Transverse colon (tissue), 4 donors: ENCODE measurements at regions not wholly inside any gene's neighbourhood (a gene's known extent, or its start where the extent isn't known, plus 50 kb on each side); places are given as distances from the start of the nearest gene placed in this dataset.

ENCODE experiments used
- POLR2A ChIP-seq: fragments of 450-650 bp; IDR thresholded peaks from one replicate; pipeline ENCODE4 v1.6.1; 2016; ENCODE audit warnings: antibody characterized with exemption, mild to moderate bottlenecking, moderate library complexity
- POLR2AphosphoS5 ChIP-seq, 3 donors: sonication (generic); formaldehyde crosslinking; IDR thresholded peaks; one replicate each; pipeline ENCODE4 v1.6.1; 2016; ENCODE audit warnings: antibody characterized with exemption in 3 of 3
- TF ChIP-seq, protein P1 (sequence below), 5 experiments: fragments of 200-600 bp in 3 of 5; fragments of 450-650 bp in 2 of 5; sonication (generic) in 3 of 5; IDR thresholded peaks; 1 replicate in 2 of 5; 2 replicates in 3 of 5; pipeline ENCODE4 v1.5.1; 2016 to 2017; ENCODE audit warnings: antibody characterized with exemption in 5 of 5, inconsistent platforms in 3 of 5, mild to moderate bottlenecking in 2 of 5, moderate library complexity in 1 of 5

DNA sequence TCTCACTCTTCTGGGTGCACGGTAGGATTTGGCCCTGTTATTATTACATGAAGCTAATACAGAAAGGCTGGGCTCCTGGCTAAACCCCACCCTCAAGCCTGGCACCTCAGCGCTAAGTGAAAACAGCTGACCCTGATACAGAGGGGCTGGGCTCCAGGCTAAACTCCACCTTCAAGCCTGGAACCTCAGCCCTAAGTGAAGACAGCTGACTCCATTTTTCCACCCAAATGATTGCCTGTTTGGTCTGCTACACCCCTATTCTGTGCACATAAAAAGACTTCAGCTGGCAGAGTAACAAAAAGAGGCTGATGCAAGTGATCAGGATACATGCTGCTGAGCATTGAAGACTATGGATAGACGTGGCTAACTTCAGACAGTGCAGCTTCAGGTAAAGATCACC, 148.4 kb upstream of the CLINT1 start:
- TF ChIP-seq, protein P1, sequence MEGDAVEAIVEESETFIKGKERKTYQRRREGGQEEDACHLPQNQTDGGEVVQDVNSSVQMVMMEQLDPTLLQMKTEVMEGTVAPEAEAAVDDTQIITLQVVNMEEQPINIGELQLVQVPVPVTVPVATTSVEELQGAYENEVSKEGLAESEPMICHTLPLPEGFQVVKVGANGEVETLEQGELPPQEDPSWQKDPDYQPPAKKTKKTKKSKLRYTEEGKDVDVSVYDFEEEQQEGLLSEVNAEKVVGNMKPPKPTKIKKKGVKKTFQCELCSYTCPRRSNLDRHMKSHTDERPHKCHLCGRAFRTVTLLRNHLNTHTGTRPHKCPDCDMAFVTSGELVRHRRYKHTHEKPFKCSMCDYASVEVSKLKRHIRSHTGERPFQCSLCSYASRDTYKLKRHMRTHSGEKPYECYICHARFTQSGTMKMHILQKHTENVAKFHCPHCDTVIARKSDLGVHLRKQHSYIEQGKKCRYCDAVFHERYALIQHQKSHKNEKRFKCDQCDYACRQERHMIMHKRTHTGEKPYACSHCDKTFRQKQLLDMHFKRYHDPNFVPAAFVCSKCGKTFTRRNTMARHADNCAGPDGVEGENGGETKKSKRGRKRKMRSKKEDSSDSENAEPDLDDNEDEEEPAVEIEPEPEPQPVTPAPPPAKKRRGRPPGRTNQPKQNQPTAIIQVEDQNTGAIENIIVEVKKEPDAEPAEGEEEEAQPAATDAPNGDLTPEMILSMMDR (IDR thresholded peaks at IDR 0.05), result no peak
- TF ChIP-seq POLR2AphosphoS5 (IDR thresholded peaks at IDR 0.05) (no peak), POLR2A (no peak)
